NCI-H1930 (cell line): ENCODE measurements at regions not wholly inside any gene's neighbourhood (a gene's known extent, or its start where the extent isn't known, plus 50 kb on each side); places are given as distances from the start of the nearest gene placed in this dataset.

Experiments
- DNase-seq, 2 experiments: peaks; one replicate each; lab custom pipeline; 2025; lab: John Stamatoyannopoulos, UW

GRCh38 chr4:62344474-62344873 is 1144.3 kb downstream of the ADGRL3 start:
- no peak for DNase-seq

DNA sequence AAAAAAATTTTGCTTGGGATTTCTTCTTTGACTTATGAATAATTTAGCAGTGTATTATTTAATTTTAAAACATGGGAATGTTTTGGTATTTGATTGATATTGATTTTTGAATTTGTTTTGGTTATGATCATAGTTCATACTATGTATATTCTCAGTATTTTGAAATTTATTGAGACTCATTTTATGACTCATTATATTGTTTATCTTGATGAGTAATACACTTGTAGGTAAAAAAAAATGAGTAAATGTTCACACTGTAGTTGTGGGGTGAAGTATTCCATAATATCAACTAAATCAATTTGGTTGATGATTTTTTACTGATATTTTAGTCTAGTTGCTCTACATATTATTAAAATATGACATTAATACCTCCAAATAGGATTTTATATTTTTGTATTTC is 1142.2 kb downstream of the ADGRL3 start:
- DNase-seq = no peak

DNA sequence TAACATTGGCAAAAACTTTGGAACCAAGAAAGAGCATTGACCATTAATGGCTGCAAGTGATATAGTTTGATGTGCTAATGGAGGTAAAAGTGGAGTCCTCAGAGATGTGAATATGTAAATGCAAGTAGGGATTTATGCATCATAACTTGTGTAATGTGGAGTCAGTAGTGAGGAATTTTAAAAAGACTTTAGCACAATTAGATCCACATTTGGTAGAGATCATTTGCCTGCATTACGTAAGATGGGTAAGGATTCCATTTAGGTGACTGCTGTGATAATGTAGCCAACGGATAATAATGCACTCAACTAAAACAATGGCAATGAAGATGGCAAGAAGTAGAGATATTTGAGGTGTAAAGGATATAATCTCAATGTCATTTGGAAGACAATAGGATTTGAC is 1128.4 kb downstream of the ADGRL3 start:
- no peak for DNase-seq

GRCh38 chr4:62327612-62328297 is 1127.6 kb downstream of the ADGRL3 start:
- no peak for DNase-seq

DNA sequence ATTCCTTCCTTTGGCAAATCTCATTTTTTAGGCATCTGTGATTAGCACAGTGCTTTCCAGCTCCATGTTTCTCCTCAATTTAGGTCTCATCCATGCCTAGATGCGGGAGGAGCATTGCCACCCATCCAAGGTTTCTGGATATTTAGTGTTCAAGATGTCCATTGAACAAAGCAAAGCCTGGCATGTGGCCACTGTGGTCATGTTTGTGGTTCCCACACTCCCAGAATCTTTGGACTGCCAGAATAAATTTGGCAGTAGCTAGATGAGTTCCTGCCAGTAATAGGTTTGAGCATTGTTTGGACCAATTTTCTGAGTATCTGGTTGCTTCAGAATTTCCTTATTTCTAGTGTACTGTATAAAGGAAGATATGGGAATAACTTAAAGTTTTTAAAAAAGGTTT is 1124.1 kb downstream of the ADGRL3 start:
- no peak for DNase-seq

- no peak for DNase-seq
Observed at GRCh38 chr4:62320612-62321011, 1120.5 kb downstream of the ADGRL3 start.

- no peak for DNase-seq
Observed at GRCh38 chr4:62302710-62303109, 1102.6 kb downstream of the ADGRL3 start.

DNA sequence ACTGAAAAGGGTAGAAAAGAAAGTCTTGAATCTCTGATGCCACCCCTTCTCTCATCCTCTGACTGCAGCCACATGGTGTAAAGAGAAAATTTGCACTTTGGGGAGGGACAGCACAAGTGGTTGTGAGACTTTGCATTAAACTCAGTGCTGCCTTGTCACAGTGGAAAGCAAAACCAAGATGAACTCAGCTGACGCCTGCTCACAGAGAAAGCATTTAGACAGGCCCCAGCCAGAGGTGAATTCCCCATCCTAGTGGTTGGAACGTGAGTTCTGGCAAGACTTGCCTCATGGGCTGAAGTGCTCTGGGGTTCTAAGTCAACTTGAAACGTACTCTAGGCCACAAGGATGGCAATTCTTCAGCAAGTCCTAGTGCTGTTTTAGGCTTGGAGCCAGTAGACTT is 1101.4 kb downstream of the ADGRL3 start:
- no peak for DNase-seq

- no peak for DNase-seq
Observed at GRCh38 chr4:62293551-62293950, 1093.4 kb downstream of the ADGRL3 start.

DNA sequence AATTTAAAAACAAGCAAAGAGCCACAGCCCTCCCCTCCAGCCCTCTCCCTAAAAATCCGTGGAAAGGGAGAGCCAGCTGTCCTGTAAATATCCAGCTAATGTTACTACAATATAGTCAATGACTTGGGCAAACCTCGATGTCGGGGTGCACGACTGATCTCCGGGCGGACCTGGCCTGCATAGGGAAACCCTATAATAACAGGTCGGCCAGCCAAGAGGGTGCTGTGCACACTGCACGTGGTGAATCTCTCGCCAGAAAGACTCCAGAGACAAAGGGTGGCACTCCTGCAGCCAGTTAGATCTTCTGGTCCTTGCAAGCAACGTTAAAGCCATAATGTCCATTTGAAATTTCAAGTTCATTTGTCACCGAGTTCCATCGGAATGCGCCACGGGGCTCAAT is 1092.8 kb downstream of the ADGRL3 start:
- no peak for DNase-seq

DNA sequence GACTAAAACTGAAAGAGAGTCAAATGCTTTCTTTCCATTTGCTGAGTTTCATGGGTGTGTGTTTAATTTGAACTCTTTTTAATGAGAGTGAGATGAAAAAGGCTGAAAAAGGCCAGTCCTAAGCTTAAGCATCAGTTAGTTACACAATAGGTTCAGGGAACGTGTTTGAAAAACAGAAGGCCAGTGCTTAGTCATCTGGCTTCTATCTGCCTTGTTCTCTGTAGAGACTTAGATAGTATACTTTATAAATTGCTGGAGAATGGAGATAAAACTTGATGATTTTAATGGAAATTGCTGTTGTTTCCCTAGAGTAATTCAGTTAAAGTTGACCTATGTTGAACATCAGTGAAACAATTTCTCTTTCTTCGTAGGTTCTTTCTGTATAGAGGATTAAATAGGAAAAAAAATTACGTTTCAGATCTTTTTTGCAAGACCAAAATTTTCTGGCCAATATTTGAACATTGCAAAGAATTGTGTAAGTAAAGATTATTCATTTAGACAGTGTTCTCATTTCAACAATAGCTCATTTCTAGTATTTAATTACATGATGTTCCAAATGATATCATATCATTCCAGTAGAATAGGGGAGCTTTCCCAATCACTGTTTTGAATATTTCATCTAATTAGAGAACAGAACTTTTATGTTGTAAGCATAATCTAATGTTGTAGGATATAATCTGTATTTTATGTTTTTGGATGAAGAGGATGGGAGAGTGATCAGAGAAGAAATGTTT is 1088.8 kb downstream of the ADGRL3 start:
- no peak for DNase-seq

DNA sequence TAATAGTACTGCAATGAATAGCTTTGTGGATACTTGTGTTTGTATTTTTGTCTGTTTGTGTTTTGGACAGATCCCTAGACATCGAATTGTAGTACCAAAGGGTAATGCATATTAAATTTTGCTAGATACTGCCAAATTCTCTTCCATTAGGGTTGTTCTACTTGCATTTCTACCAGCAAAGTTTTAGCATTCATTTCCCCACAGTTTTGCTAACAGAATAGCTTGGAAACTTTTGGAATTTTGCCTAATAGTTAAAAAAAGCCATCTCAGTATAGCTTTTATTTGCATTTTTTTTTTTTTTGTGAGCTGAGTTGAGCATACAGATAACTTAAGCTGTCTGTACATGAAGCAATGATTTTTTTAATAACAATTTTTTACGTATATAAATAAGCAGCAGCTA is 1084.9 kb downstream of the ADGRL3 start:
- no peak for DNase-seq

DNA sequence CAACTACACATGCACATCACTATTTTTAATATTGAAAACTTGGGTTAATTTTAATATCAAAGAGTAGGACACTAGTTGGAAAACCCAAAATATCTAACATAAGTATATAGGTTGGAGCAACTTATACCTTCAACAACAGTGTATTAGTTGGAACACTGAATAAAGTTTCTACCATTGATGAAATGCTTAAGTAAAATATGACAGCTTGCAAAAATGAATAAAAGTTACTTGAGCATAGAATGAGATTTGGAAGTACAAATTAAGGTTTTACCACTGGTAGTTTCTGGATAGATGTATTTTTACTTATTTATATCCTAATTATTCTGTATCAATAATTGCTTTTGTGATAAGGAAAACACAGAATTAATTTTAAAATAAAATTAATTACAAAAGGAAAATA is 1079.6 kb downstream of the ADGRL3 start:
- DNase-seq = no peak

DNA sequence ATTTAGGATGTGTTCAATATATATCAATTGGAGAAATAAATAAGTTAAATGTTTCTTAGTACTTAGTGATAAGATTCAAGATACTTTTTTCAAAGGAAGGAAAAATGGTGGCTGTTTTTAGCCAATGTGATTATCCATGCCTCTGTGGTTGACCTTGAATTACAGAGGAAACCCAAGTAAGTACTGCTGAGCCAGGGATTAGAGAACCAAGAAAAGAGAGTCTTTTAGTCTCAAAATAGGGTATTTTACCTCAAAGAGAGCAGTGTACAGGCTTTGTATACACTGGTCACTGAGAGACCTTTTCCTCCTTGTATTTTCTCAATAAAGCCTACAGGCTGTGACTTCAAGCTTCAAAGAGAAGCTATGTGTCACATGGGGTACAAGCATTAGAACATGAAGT is 1075.3 kb downstream of the ADGRL3 start:
- no peak for DNase-seq

DNA sequence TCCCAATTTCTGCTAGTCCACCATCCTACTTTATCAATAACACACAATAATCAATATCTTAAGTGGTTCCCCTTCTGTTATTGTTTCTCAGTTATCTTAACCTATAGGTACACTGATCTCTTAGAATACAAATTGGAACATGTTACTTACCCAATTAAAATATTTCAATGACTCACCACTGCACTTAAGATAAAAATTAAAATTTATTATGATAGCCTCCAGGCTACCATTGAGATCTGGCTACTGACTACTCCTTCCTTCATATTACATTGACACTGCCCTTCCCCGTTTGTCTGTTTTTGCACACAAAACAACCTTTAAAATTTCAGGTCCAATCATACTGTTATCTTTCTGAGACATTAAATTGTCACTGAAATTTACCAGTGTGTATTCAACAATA is 1074.7 kb downstream of the ADGRL3 start:
- DNase-seq = no peak

DNA sequence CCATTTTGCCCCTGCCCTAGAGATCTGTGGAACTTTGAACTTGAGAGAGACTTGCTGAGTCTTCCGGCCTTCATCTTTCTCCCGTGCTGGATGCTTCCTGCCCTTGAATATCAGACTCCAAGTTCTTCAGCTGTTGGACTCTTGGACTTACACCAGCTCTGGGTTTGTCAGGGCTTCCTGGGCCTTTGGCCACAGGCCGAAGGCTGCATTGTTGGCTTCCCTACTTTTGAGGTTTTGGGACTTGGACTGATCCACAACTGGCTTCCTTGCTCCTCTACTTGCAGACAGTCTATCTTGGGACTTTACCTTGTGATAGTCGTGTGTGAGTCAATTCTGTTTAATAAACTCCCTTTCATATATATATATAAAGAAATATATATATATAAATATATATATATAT is 1071.0 kb downstream of the ADGRL3 start:
- no peak for DNase-seq

DNA sequence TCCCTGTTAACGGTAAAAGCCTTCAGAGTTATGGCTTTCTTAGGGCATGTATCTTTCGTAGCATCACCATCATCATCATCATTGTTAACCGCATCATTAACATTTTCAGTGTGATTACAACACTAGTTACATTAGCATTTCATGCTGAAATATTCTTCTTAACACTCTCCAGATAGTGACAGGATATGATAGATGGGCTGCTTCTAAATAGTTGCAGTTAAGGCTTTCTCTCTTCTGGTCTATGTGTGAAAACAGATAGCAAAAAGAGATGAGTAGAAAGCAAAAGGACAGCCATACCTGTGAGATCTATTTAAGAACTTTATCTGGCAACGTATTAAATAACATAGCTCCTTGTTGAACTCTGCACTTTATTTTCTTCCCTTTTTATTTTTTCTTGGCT is 1069.8 kb downstream of the ADGRL3 start:
- no peak for DNase-seq

DNA sequence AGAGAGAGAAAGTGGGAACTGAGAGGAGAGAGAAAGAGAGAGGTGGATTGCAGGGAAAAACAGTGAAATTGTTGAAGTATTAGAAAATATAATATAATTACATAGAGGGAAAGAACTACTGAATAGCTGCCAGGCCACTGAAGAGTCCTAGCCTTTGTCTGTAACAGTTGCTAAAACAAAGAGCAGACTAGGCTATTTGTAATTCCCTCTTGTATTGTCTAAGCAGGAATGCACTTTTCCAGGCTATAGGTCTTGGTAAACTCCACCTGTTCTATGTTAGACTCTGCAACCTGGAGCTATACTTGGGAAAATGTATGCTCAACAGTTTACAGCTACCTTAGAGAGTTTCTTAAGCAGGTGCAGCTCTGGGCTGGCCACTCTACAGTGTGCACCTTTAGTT is 1063.3 kb downstream of the ADGRL3 start:
- no peak for DNase-seq

GRCh38 chr4:62262676-62263075 is 1062.5 kb downstream of the ADGRL3 start:
- no peak for DNase-seq

- DNase-seq = no peak
Observed at GRCh38 chr4:62260254-62260653, 1060.1 kb downstream of the ADGRL3 start.

DNA sequence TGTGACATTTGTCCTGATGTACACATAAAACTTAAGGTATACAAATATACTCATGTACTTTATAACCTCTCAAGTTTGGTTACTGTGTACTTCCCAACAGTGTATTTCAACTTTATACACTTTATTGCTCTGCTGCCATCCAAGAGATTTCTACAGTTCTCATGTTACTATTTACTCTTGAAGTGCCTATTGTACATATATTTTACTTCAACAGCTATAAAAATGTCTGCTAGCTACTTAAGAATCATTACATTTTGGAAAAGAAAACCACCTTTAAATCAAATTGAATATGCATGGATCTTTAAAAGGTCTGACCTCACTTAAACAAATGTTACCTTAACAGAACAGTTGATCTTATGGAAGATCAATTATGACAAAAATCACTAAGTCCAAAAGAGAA is 1056.4 kb downstream of the ADGRL3 start:
- DNase-seq = no peak

- DNase-seq = no peak
Observed at GRCh38 chr4:62252728-62253127, 1052.6 kb downstream of the ADGRL3 start.

DNA sequence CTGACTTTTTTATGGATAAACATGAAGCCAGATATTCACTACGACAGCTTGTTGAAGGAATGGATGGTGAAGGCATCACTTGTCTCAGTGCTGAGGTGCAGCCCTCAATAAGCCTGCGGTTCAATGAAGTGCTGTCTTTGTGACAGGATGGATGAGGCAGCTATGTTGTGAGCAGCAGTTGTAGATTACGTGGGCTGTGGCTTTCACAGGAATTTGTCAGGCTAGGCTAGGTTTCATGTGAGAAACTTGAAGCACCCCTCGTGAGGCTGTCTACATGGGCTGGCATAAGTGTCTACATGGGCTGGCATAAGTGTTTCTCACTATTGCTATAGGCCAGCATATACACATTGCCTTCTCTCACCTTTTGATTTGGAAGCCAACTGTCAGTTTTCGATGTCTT is 1050.0 kb downstream of the ADGRL3 start:
- no peak for DNase-seq

- DNase-seq = no peak
Observed at GRCh38 chr4:62243895-62244294, 1043.8 kb downstream of the ADGRL3 start.
